IMR-90 (cell line): ENCODE measurements at regions not wholly inside any gene's neighbourhood (a gene's known extent, or its start where the extent isn't known, plus 50 kb on each side); places are given as distances from the start of the nearest gene placed in this dataset.

Experiments
- ATAC-seq: fragments of 200-7000 bp; cut with Tn5 transposase; 2 replicates; pipeline ENCODE4 v1.9.1; 2020; ENCODE audit warnings: low read depth, mild to moderate bottlenecking, moderate library complexity
- BruUV-seq: library from RNA; stranded (reverse); fragments of 400-500 nt; replicated peaks from 2 replicates; lab custom pipeline; 2021; lab: Mats Ljungman, UMichigan
- CTCF ChIA-PET: fragments of 300-600 bp; formaldehyde crosslinking; extraction: SDS; loops from one replicate; lab custom pipeline; 2021; ENCODE audit warnings: antibody characterized with exemption; lab: Yijun Ruan, JAX
- POLR2A ChIA-PET: fragments of 300-600 bp; sonication (Branson Sonifier 250); formaldehyde crosslinking; loops from one replicate; lab custom pipeline; 2022; ENCODE audit warnings: antibody characterized with exemption; ENCODE audit not compliant: unreplicated experiment; lab: Charles Lee
- DNase-seq: peaks from one replicate; pipeline ENCODE4 v3.0.0; 2013
- H2AFZ ChIP-seq: replicated peaks from 2 replicates; pipeline ENCODE3; 2013; ENCODE audit warnings: low read length, mild to moderate bottlenecking; ENCODE audit not compliant: poor library complexity
- H2AK5ac ChIP-seq: 2 replicates; pipeline ENCODE4 v1.6.1; 2013; ENCODE audit warnings: low read depth, low read length, inconsistent platforms
- H2AK9ac ChIP-seq: replicated peaks from 2 replicates; pipeline ENCODE3; 2013; ENCODE audit warnings: mild to moderate bottlenecking, low read depth, low read length, moderate library complexity; ENCODE audit not compliant: poor library complexity
- H2BK120ac ChIP-seq: 2 replicates; pipeline ENCODE4 v1.6.1; 2013; ENCODE audit warnings: low read depth, low read length, inconsistent platforms
- H2BK15ac ChIP-seq: 3 replicates; pipeline ENCODE4 v1.6.1; 2013; ENCODE audit warnings: low read depth, low read length, inconsistent platforms
- H2BK20ac ChIP-seq: 2 replicates; pipeline ENCODE4 v1.6.1; 2013; ENCODE audit warnings: low read depth, mild to moderate bottlenecking, inconsistent platforms, low read length, moderate library complexity
- H2BK5ac ChIP-seq: 2 replicates; pipeline ENCODE4 v1.6.1; 2013; ENCODE audit warnings: mild to moderate bottlenecking, low read depth, low read length, inconsistent platforms; ENCODE audit not compliant: poor library complexity, severe bottlenecking
- H3K14ac ChIP-seq: replicated peaks from 2 replicates; pipeline ENCODE4 v1.6.1; 2013; ENCODE audit warnings: low read depth, low read length, inconsistent platforms
- H3K18ac ChIP-seq: 2 replicates; pipeline ENCODE4 v1.6.1; 2013; ENCODE audit warnings: low read depth, low read length, control low read depth
- H3K23ac ChIP-seq: 2 replicates; pipeline ENCODE4 v1.6.1; 2013; ENCODE audit warnings: low read depth, low read length, inconsistent platforms
- H3K27ac ChIP-seq: 2 replicates; pipeline ENCODE4 v1.5.1; 2013; ENCODE audit warnings: mild to moderate bottlenecking, control low read depth, low read length; ENCODE audit not compliant: insufficient read depth
- H3K27me3 ChIP-seq: 2 replicates; pipeline ENCODE4 v1.6.1; 2013; ENCODE audit warnings: low read length; ENCODE audit not compliant: control insufficient read depth, insufficient read depth
- H3K36me3 ChIP-seq: 2 replicates; pipeline ENCODE4 v1.6.1; 2013; ENCODE audit warnings: low read length, mixed read lengths; ENCODE audit not compliant: control insufficient read depth, insufficient read depth
- H3K4ac ChIP-seq: 2 replicates; pipeline ENCODE4 v1.6.1; 2013; ENCODE audit warnings: low read depth, low read length, inconsistent platforms
- H3K4me1 ChIP-seq: 2 replicates; pipeline ENCODE4 v1.6.1; 2013; ENCODE audit warnings: low read length, mixed read lengths; ENCODE audit not compliant: control insufficient read depth, insufficient read depth
- H3K4me2 ChIP-seq: 2 replicates; pipeline ENCODE4 v1.6.1; 2013; ENCODE audit warnings: low read depth, mild to moderate bottlenecking, control low read depth, low read length, moderate library complexity
- H3K4me3 ChIP-seq: 2 replicates; pipeline ENCODE4 v1.5.1; 2013; ENCODE audit warnings: low read depth, mild to moderate bottlenecking, control low read depth, low read length, moderate library complexity; ENCODE audit not compliant: insufficient read depth
- H3K56ac ChIP-seq: 2 replicates; pipeline ENCODE4 v1.6.1; 2013; ENCODE audit warnings: low read length, inconsistent platforms; ENCODE audit not compliant: insufficient read depth; ENCODE audit errors: extremely low read depth
- H3K79me1 ChIP-seq, 2 experiments: 2 replicates each; pipeline ENCODE4 v1.6.1; 2013; ENCODE audit warnings: low read length in 2 of 2, inconsistent platforms in 1 of 2, low read depth in 1 of 2
- H3K9ac ChIP-seq: 2 replicates; pipeline ENCODE4 v1.6.1; 2013; ENCODE audit warnings: low read depth, low read length, control low read depth
- H3K9me1 ChIP-seq: 2 replicates; pipeline ENCODE4 v1.6.1; 2013; ENCODE audit warnings: low read length, inconsistent platforms; ENCODE audit not compliant: insufficient read depth
- H3K9me3 ChIP-seq: 2 replicates; pipeline ENCODE4 v1.6.1; 2013; ENCODE audit warnings: low read length; ENCODE audit not compliant: control insufficient read depth, insufficient read depth
- H4K20me1 ChIP-seq: 2 replicates; pipeline ENCODE4 v1.6.1; 2013; ENCODE audit warnings: low read length, inconsistent platforms; ENCODE audit not compliant: insufficient read depth
- H4K5ac ChIP-seq: 2 replicates; pipeline ENCODE4 v1.6.1; 2013; ENCODE audit warnings: mild to moderate bottlenecking, low read depth, low read length, control low read depth
- H4K8ac ChIP-seq, 2 experiments: 2 replicates each; pipeline ENCODE4 v1.6.1; 2013; ENCODE audit warnings: low read depth in 2 of 2, low read length in 2 of 2, control low read depth in 1 of 2, inconsistent platforms in 1 of 2
- H4K91ac ChIP-seq: 2 replicates; pipeline ENCODE4 v1.6.1; 2013; ENCODE audit warnings: low read depth, low read length, inconsistent platforms; ENCODE audit not compliant: insufficient read depth
- CEBPB ChIP-seq: IDR thresholded peaks from 2 replicates; pipeline ENCODE4 v1.6.1; 2012; ENCODE audit warnings: low read depth, low read length, improper control_type of control experiment
- CHD1 ChIP-seq: IDR thresholded peaks from 2 replicates; pipeline ENCODE4 v1.6.1; 2012; ENCODE audit warnings: low read depth, low read length, improper control_type of control experiment
- MAFK ChIP-seq: IDR thresholded peaks from 2 replicates; pipeline ENCODE4 v1.6.1; 2012; ENCODE audit warnings: low read depth, low read length, improper control_type of control experiment
- MAZ ChIP-seq: IDR thresholded peaks from 2 replicates; pipeline ENCODE4 v1.6.1; 2012; ENCODE audit warnings: low read depth, mild to moderate bottlenecking, low read length, improper control_type of control experiment, moderate library complexity, borderline replicate concordance
- NFE2L2 ChIP-seq: fragments of 150-350 bp; IDR thresholded peaks from 2 replicates; pipeline ENCODE4 v1.6.1; 2016; ENCODE audit warnings: low read depth, mild to moderate bottlenecking, low read length
- POLR2A ChIP-seq: IDR thresholded peaks from 2 replicates; pipeline ENCODE4 v1.6.1; 2012; ENCODE audit warnings: mild to moderate bottlenecking, low read depth, low read length
- RCOR1 ChIP-seq: IDR thresholded peaks from 2 replicates; pipeline ENCODE4 v1.6.1; 2012; ENCODE audit warnings: mild to moderate bottlenecking, low read length, improper control_type of control experiment; ENCODE audit not compliant: insufficient replicate concordance
- SMC3 ChIP-seq: fragments of 150-350 bp; IDR thresholded peaks from 2 replicates; pipeline ENCODE4 v1.6.1; 2016; ENCODE audit warnings: low read depth, mild to moderate bottlenecking, antibody characterized with exemption, low read length, moderate library complexity
- USF2 ChIP-seq: fragments of 150-350 bp; IDR thresholded peaks from 2 replicates; pipeline ENCODE4 v1.6.1; 2017; ENCODE audit warnings: mild to moderate bottlenecking, antibody characterized with exemption, low read length, low read depth
- WGBS, 2 experiments: methylation state at CpG; one replicate each; pipeline versions ENCODE4 v1.1.5 to v1.1.7; 2013; ENCODE audit warnings: missing lambda C conversion rate in 2 of 2; ENCODE audit not compliant: insufficient read length in 1 of 2; ENCODE audit errors: extremely low coverage in 2 of 2; 5-methylcytosine and 5-hydroxymethylcytosine counted together
- dilution Hi-C: fragments of 300-500 bp; cut with HindIII; formaldehyde crosslinking; loops from one replicate; pipeline ENCODE4 v1.14.3; 2018; ENCODE audit warnings: low sequenced_read_pairs; ENCODE audit not compliant: unreplicated experiment
- in situ Hi-C: fragments of 300-500 bp; cut with MboI; formaldehyde crosslinking; loops from 3 replicates; pipeline ENCODE4 v1.14.3; 2019; ENCODE audit warnings: low sequenced_read_pairs, inconsistent platforms, mixed read lengths
- intact Hi-C: fragments of 100-400 bp; cut with micrococcal nuclease; formaldehyde crosslinking; loops from 2 replicates; pipeline ENCODE4 v1.10.0; 2022

DNA sequence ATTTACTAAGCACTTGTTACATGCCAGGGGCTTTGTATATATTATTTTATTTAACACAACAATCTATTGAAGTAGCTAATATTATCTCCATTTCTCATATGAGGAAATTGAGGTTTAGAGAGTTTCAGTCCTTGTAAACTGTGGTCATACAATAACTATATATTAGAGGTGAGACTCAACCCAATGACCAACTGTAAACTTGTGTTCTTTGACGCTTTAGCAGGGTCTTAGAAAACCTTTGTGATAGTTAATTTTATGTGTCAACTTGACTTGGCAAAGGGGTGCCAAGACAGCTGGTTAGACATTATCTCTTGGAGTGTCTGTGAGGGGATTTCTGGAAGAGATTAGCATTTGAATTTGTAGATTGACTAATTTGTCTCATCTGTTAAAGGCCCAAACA is 252.4 kb upstream of the B3GALT2 start:
- no peak overlapping the region for H3K56ac ChIP-seq
- dilution Hi-C loops, result no loop called here
- H2BK5ac ChIP-seq, result no peak overlapping the region
- H4K20me1 ChIP-seq, result no peaks in the 10 kb centered on the region
- no peaks in the 10 kb centered on the region for H3K4me1 ChIP-seq
- H3K36me3 ChIP-seq, result no peaks in the 10 kb centered on the region
- TF ChIP-seq SMC3, result no peak
- TF ChIP-seq CHD1, result no peak
- TF ChIP-seq MAZ, result no peak
- no peak for TF ChIP-seq CEBPB
- no peak for TF ChIP-seq USF2
- TF ChIP-seq RCOR1, result no peak
- no peak for TF ChIP-seq NFE2L2
- no peak for TF ChIP-seq MAFK
- no peak for TF ChIP-seq POLR2A
- no peak overlapping the region for H2BK15ac ChIP-seq
- BruUV-seq, result no TSS peak
- peaks cover 2% of the 10 kb centered on the region; the same call in 1 of the 2 replicates for H3K9me3 ChIP-seq
- no peak for ATAC-seq
- H3K9me1 ChIP-seq, result no peaks in the 10 kb centered on the region
- H3K27me3 ChIP-seq, result no peaks in the 10 kb centered on the region
- DNase-seq, result no peak
- H3K9ac ChIP-seq, result no peak overlapping the region
- no peak overlapping the region for H4K5ac ChIP-seq
- H2BK120ac ChIP-seq, result no peak overlapping the region
- H3K4me3 ChIP-seq, result no peak overlapping the region
- no peak overlapping the region for H2AK9ac ChIP-seq
- POLR2A ChIA-PET, result no interaction called here
- no peak overlapping the region for H3K14ac ChIP-seq
- no peak overlapping the region for H2AK5ac ChIP-seq
- H3K4ac ChIP-seq, result no peak overlapping the region
- H2BK20ac ChIP-seq, result no peak overlapping the region
- WGBS, 2 experiments, result no CpG with 5 or more reads among the region's 1 CpG
- H3K27ac ChIP-seq, result no peak overlapping the region
- H3K79me1 ChIP-seq, result no peaks in the 10 kb centered on the region
- no peak overlapping the region for H3K23ac ChIP-seq
- H4K8ac ChIP-seq, result no peak overlapping the region
- CTCF ChIA-PET, result no interaction called here
- no peak overlapping the region for H3K18ac ChIP-seq
- intact Hi-C loops, result no loop called here
- H2AFZ ChIP-seq, result no peak overlapping the region
- H3K4me2 ChIP-seq, result no peak overlapping the region
- in situ Hi-C loops, result no loop called here
- H4K91ac ChIP-seq, result no peak overlapping the region
